Fibroblast of the aortic adventitia (primary cell): ENCODE measurements at regions not wholly inside any gene's neighbourhood (a gene's known extent, or its start where the extent isn't known, plus 50 kb on each side); places are given as distances from the start of the nearest gene placed in this dataset.

Experiments used
- DNase-seq: peaks from one replicate; pipeline ENCODE4 v3.0.0-alpha.2; 2010; ENCODE audit warnings: low read depth
- H3K4me3 ChIP-seq: 2 replicates; pipeline ENCODE4 v1.5.1; 2011; ENCODE audit warnings: low read depth, mild to moderate bottlenecking, control low read depth, low read length, moderate library complexity
- TF ChIP-seq, protein P1 (sequence below): IDR thresholded peaks from 2 replicates; pipeline ENCODE4 v1.5.1; 2011; ENCODE audit warnings: mild to moderate bottlenecking, low read length, control low read depth, inconsistent platforms; ENCODE audit not compliant: insufficient read depth

DNA sequence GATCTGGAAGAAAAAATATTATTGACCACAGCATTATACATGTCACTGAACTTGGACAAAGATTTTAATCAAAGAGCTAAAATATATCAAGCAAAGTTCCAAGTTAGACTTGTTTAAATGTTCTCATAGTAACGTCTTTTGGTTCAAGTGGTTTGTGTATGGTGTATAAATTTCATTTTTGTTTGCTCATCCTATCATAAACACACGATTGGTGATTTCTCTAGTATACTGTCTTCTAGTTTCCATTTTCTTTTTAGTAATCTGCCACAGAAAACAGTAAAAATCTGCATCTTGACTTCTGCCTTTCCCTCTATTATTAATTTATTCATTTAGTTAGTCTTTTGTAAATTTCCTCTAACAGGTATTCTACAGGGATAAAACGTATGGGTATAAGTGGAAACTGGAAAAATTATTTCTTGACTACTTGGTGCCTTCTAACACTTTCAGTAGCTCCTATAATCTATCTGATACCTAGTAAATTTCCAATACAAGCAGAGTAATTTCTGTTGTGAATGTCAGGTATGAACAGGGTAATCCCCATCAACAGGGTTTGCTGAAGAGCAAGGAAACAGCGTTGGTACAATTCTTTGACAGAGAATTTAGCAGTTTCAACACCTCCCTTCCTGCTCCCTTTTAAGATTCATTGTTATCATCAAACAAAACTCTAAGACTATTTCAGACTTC lies 268.0 kb downstream of the PTPRC start:
- H3K4me3 ChIP-seq = no peak overlapping the region
- DNase-seq = no peak
- TF ChIP-seq, protein P1, sequence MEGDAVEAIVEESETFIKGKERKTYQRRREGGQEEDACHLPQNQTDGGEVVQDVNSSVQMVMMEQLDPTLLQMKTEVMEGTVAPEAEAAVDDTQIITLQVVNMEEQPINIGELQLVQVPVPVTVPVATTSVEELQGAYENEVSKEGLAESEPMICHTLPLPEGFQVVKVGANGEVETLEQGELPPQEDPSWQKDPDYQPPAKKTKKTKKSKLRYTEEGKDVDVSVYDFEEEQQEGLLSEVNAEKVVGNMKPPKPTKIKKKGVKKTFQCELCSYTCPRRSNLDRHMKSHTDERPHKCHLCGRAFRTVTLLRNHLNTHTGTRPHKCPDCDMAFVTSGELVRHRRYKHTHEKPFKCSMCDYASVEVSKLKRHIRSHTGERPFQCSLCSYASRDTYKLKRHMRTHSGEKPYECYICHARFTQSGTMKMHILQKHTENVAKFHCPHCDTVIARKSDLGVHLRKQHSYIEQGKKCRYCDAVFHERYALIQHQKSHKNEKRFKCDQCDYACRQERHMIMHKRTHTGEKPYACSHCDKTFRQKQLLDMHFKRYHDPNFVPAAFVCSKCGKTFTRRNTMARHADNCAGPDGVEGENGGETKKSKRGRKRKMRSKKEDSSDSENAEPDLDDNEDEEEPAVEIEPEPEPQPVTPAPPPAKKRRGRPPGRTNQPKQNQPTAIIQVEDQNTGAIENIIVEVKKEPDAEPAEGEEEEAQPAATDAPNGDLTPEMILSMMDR = no peak

DNA sequence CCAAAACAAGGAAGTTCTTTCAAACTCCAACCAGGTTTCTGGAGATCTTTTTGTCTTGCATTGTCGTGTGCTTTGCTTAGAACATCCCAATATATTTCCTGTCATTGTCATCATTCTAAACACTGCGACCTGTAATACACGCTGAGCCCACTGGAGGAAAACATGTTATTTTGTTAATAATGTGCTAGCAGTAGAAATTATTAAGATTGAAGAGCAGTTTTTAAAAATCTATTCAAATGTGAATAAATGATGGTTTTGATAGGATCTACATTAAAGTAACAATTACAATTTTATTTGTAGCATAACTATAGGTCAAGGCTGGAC lies 268.5 kb downstream of the PTPRC start:
- H3K4me3 ChIP-seq = no peak overlapping the region
- no peak for DNase-seq
- TF ChIP-seq, protein P1 = no peak

DNA sequence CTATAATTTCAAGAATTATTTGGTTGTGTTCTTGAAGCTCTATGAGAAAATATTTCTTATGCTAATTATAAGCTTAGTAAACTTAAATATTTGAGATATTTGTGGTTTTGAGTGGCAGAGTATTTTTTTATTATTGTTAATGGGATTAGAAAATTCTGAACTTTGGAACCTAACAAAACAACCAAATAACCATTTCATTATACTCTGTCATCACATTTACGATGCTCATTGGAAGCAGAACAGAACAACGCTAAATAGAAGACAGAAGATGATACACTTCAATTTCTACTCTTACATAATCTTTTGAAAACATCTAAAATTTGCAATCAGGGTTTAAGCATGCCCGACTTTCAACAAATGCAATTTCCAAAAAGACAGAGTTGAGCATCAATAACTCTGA lies 270.2 kb downstream of the PTPRC start:
- H3K4me3 ChIP-seq = no peak overlapping the region
- DNase-seq = no peak
- TF ChIP-seq, protein P1 = no peak

DNA sequence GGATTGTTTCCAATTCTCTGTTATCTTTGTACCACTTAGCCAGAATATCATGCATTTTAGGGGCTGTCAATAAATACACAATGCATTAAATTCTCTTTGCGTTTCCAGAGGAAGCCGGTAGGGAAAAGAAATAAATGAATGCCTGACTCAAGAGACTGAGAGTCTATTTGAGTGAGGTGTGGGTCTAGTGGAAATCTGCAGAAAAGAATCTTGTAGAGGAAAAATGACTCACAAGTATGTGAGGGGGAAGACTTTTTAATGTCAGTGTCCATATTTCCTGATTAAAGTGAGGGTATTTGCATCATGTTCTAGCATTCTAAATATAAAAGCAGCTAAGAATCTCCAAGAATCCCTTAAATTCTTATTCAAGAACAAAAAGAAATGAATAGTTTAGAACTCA lies 271.1 kb downstream of the PTPRC start:
- peak; percentile 37 for DNase-seq
- no peak overlapping the region for H3K4me3 ChIP-seq
- TF ChIP-seq, protein P1 = no peak

DNA sequence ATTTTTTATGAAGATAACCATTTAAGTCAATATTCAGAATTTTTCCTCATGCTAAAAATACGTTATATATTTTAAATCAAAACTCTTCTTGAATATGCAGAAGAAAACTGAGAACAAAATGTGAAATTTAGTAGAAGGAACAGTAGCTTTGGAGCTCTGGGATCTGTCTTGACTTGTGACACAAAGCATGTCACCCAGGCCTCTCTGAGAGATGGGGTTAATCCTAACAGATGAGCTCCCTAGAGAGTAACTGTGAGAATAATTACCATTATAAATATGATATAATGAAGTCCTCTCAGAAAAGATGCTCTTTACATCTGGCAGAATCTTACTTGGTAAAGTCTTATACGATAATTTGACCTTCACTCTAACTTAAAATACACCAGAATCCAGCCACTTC lies 272.0 kb downstream of the PTPRC start:
- no peak for DNase-seq
- TF ChIP-seq, protein P1 = no peak

DNA sequence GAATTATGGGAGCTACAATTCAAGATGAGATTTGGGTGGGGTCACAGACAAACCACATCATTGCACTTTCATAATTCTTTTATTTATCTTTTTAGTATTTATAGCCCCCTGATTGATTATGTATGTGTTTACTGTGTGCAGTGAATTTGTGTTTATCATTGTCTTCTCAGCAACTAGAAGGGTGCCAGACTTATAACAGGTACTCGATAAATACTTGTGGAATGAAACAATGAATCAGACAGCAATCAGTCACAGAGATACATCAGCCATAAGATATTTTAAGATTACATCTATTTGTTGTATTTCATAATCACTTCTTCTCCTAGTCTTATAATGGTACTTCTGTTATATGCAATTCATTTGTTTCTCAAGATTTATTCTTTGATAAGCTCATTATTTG lies 273.2 kb downstream of the PTPRC start:
- H3K4me3 ChIP-seq = no peak overlapping the region
- TF ChIP-seq, protein P1 = no peak
- DNase-seq = no peak

More for the DNA sequence above, 272.0 kb downstream of the PTPRC start:
- no peak overlapping the region for H3K4me3 ChIP-seq

DNA sequence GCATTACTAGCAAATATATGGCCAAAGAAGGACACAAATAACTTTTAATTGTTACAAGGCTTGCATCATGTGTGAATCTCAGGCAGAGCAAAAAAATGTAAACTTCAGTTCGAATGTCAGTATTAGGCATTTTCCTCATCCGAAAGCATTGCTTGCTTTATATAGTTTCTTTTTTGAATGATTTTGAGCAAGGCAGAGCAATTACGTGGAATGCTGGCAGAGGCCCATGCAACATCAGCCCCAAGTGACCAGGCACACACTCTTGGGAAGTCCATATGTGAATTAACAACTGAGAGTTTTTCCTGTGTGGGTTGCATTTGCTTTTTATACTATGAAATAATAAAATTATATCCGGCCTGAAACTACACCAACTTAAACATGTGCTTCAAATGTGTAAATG lies 274.8 kb downstream of the PTPRC start:
- H3K4me3 ChIP-seq = no peak overlapping the region
- TF ChIP-seq, protein P1 = no peak
- DNase-seq = peak; percentile 62
